ENCODE measurements at regions not wholly inside any gene's neighbourhood (a gene's known extent, or its start where the extent isn't known, plus 50 kb on each side); places are given as distances from the start of the nearest gene placed in this dataset.

DNA sequence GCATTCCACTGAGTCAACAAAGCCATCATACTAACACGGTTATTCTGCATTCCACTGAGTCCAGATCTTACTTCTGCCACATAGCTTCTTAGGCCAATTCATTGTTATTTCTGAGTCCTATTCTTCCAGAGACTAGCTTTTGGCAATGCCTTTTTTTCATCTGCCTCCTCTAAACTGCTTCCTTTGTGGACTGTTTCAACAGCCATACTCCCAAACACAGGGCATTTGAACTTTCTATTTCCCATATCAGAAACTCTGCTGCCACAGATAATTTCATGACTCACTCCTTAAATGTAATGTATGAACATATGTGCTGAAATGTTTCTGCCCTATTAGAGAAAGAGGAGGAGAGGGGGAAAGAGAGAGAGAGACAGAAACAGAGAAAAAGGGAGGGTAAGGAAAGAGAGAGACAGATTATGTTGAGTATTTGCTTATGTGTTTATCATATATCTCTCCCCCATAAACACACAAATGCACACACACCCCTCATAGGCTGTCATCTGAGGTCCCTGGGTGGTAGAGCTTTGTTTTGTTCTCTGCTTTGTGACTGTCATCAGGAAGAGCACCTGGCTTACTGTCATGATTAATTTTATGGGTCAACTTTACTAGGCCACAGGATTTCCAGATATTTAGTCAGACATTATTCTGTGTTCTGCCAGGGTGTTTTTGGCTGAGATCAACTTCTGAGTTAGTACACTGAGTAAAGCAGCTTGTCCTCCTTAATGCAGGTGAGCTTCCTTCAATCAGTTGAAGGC, 308.0 kb upstream of the KCND2 start:
- TF ChIP-seq, protein P1, sequence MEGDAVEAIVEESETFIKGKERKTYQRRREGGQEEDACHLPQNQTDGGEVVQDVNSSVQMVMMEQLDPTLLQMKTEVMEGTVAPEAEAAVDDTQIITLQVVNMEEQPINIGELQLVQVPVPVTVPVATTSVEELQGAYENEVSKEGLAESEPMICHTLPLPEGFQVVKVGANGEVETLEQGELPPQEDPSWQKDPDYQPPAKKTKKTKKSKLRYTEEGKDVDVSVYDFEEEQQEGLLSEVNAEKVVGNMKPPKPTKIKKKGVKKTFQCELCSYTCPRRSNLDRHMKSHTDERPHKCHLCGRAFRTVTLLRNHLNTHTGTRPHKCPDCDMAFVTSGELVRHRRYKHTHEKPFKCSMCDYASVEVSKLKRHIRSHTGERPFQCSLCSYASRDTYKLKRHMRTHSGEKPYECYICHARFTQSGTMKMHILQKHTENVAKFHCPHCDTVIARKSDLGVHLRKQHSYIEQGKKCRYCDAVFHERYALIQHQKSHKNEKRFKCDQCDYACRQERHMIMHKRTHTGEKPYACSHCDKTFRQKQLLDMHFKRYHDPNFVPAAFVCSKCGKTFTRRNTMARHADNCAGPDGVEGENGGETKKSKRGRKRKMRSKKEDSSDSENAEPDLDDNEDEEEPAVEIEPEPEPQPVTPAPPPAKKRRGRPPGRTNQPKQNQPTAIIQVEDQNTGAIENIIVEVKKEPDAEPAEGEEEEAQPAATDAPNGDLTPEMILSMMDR (conservative IDR thresholded peaks at IDR 0.05; ENCODE audit: low read depth, low read length): no peak
- no peak for TF ChIP-seq EZH2 (IDR thresholded peaks at IDR 0.05; ENCODE audit: borderline replicate concordance, low read depth, low read length, poor library complexity, severe bottlenecking)

Measured in A673 (cell line).